CD4-positive, alpha-beta T cell treated with Interleukin-1 beta for 1 hour (primary cell): ENCODE measurements at regions not wholly inside any gene's neighbourhood (a gene's known extent, or its start where the extent isn't known, plus 50 kb on each side); places are given as distances from the start of the nearest gene placed in this dataset.

Experiments used
- DNase-seq, 2 donors: peaks; one replicate each; pipeline ENCODE4 v3.0.0-alpha.2; 2020 to 2022

- no peak for DNase-seq
These were observed 80.4 kb downstream of the EDNRB start for GRCh38 chr13:77838271-77838670.

GRCh38 chr13:77836423-77836822, 82.2 kb downstream of the EDNRB start:
- peak in 1 of 2 donors; percentile 2 for DNase-seq

GRCh38 chr13:77833331-77833863, 85.2 kb downstream of the EDNRB start:
- no peak for DNase-seq

GRCh38 chr13:77832339-77833100, 86.1 kb downstream of the EDNRB start:
- no peak for DNase-seq

- no peak for DNase-seq
These were observed 86.8 kb downstream of the EDNRB start for GRCh38 chr13:77831866-77832265.

- DNase-seq = no peak
These were observed 88.7 kb downstream of the EDNRB start for GRCh38 chr13:77829963-77830362.

- no peak for DNase-seq
These were observed 89.8 kb downstream of the EDNRB start for GRCh38 chr13:77828799-77829198.

GRCh38 chr13:77827332-77827731, 91.3 kb downstream of the EDNRB start:
- no peak for DNase-seq

- no peak for DNase-seq
These were observed 98.0 kb downstream of the EDNRB start for GRCh38 chr13:77820431-77821149.

GRCh38 chr13:77817521-77817920, 101.1 kb downstream of the EDNRB start:
- no peak for DNase-seq

- DNase-seq = no peak
These were observed 103.3 kb downstream of the EDNRB start for GRCh38 chr13:77815330-77815729.
